Liver (tissue), 7 donors: ENCODE measurements at regions not wholly inside any gene's neighbourhood (a gene's known extent, or its start where the extent isn't known, plus 50 kb on each side); places are given as distances from the start of the nearest gene placed in this dataset.

Experiments
- DNase-seq: peaks from one replicate; pipeline ENCODE4 v3.0.0-alpha.2; 2017; ENCODE audit warnings: low spot score
- H3K27ac ChIP-seq, 2 donors: one replicate each; pipeline ENCODE4 v1.7.0; 2013; ENCODE audit warnings: inconsistent platforms in 2 of 2, low read length in 2 of 2, control low read depth in 1 of 2, low read depth in 1 of 2, mild to moderate bottlenecking in 1 of 2
- H3K27me3 ChIP-seq, 4 donors: one replicate each; pipeline versions ENCODE4 v1.6.1 to v1.7.0; 2013; ENCODE audit warnings: low read length in 3 of 4, inconsistent platforms in 1 of 4, mild to moderate bottlenecking in 1 of 4, moderate library complexity in 1 of 4; ENCODE audit not compliant: control insufficient read depth in 4 of 4, insufficient read depth in 4 of 4
- H3K36me3 ChIP-seq, 4 donors: one replicate each; pipeline versions ENCODE4 v1.6.1 to v1.7.0; 2013; ENCODE audit warnings: low read length in 3 of 4, mild to moderate bottlenecking in 3 of 4, low read depth in 1 of 4, moderate library complexity in 1 of 4; ENCODE audit not compliant: control insufficient read depth in 4 of 4, insufficient read depth in 3 of 4
- H3K4me1 ChIP-seq, 4 donors: one replicate each; pipeline versions ENCODE4 v1.6.1 to v1.7.0; 2013; ENCODE audit warnings: low read length in 3 of 4, mild to moderate bottlenecking in 3 of 4, moderate library complexity in 1 of 4; ENCODE audit not compliant: control insufficient read depth in 4 of 4, insufficient read depth in 4 of 4
- H3K4me3 ChIP-seq, 3 donors: one replicate each; pipeline versions ENCODE4 v1.6.1 to v1.7.0; 2013; ENCODE audit warnings: low read length in 3 of 3, control low read depth in 1 of 3, low read depth in 1 of 3, mild to moderate bottlenecking in 1 of 3
- H3K9ac ChIP-seq, 2 donors: one replicate each; pipeline ENCODE4 v1.7.0; 2013; ENCODE audit warnings: low read length in 2 of 2, mild to moderate bottlenecking in 2 of 2, moderate library complexity in 2 of 2, control low read depth in 1 of 2, low read depth in 1 of 2
- H3K9me3 ChIP-seq, 4 donors: one replicate each; pipeline versions ENCODE4 v1.6.1 to v1.7.0; 2013; ENCODE audit warnings: low read length in 3 of 4; ENCODE audit not compliant: control insufficient read depth in 4 of 4
- FOXA1 ChIP-seq: IDR thresholded peaks from 2 replicates; pipeline ENCODE4 v1.6.1; 2016; ENCODE audit warnings: antibody characterized with exemption
- FOXA2 ChIP-seq: IDR thresholded peaks from 2 replicates; pipeline ENCODE4 v1.6.1; 2016; ENCODE audit warnings: antibody characterized with exemption
- GABPA ChIP-seq, 2 donors: IDR thresholded peaks in 1 of 2; conservative IDR thresholded peaks in 1 of 2; 2 replicates each; pipeline ENCODE4 v1.6.1; 2016; ENCODE audit warnings: antibody characterized with exemption in 2 of 2, mild to moderate bottlenecking in 1 of 2, moderate library complexity in 1 of 2
- HNF4A ChIP-seq, 2 donors: conservative IDR thresholded peaks; 2 replicates each; pipeline ENCODE4 v1.6.1; 2016; ENCODE audit warnings: antibody characterized with exemption in 2 of 2, mild to moderate bottlenecking in 2 of 2
- HNF4G ChIP-seq: IDR thresholded peaks from 2 replicates; pipeline ENCODE4 v1.6.1; 2016; ENCODE audit warnings: antibody characterized with exemption
- NR2F2 ChIP-seq: IDR thresholded peaks from 2 replicates; pipeline ENCODE4 v1.6.1; 2016; ENCODE audit warnings: antibody characterized with exemption
- RXRA ChIP-seq, 2 donors: IDR thresholded peaks; 2 replicates each; pipeline ENCODE4 v1.6.1; 2017 to 2018; ENCODE audit warnings: antibody characterized with exemption in 2 of 2, mild to moderate bottlenecking in 1 of 2
- SP1 ChIP-seq: IDR thresholded peaks from 2 replicates; pipeline ENCODE4 v1.6.1; 2018; ENCODE audit warnings: antibody characterized with exemption, mild to moderate bottlenecking
- TAF1 ChIP-seq: conservative IDR thresholded peaks from 2 replicates; pipeline ENCODE4 v1.6.1; 2016; ENCODE audit warnings: antibody characterized with exemption, mild to moderate bottlenecking
- YY1 ChIP-seq: IDR thresholded peaks from 2 replicates; pipeline ENCODE4 v1.6.1; 2016; ENCODE audit warnings: antibody characterized with exemption, mild to moderate bottlenecking
- WGBS: extraction: QIAGEN DNeasy Blood & Tissue Kit; methylation state at CpG from one replicate; pipeline ENCODE4 v1.1.7; 2013; 5-methylcytosine and 5-hydroxymethylcytosine counted together
- TF ChIP-seq, protein P1 (sequence below): IDR thresholded peaks from 2 replicates; pipeline ENCODE4 v1.6.1; 2016; ENCODE audit warnings: antibody characterized with exemption
- TF ChIP-seq, protein P2 (sequence below): IDR thresholded peaks from 2 replicates; pipeline ENCODE4 v1.6.1; 2016; ENCODE audit warnings: antibody characterized with exemption
- TF ChIP-seq, protein P3 (sequence below): IDR thresholded peaks from 2 replicates; pipeline ENCODE4 v1.6.1; 2016; ENCODE audit warnings: antibody characterized with exemption, mild to moderate bottlenecking
- donor health status: healthy.
- donor health status: healthy.
- donor health status: healthy.
- donor health status: healthy.

DNA sequence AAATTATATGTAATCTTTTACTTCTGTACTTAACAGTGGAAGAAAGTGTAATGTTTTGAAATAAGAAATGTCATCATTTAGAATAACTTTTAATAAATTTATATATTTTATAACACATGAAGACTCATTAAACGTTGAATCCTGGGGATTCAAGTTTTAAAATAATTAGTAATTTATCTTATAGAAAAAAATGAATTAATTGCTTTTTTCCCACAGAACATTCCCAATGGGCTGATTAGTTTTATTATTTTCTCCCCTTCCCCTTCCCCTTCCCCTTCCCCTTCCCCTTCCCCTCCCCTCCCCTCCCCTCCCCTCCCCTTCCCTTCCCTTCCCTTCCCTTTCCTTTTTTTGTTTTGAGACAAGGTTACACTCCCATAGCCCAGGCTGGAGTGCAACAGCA lies 79.7 kb downstream of the MRPS30 start:
- H3K27ac ChIP-seq = no peak overlapping the region
- H3K9me3 ChIP-seq = peaks cover 0 to 4% (median 2%) of the 10 kb centered on the region in 4 donors
- H3K4me3 ChIP-seq = no peak overlapping the region
- WGBS = 56% methylated on average over 1 of the region's 1 CpG
- H3K9ac ChIP-seq = no peak overlapping the region
- no peak for DNase-seq
- no peaks in the 10 kb centered on the region for H3K36me3 ChIP-seq
- H3K27me3 ChIP-seq = no peaks in the 10 kb centered on the region
- H3K4me1 ChIP-seq = no peaks in the 10 kb centered on the region
- TF ChIP-seq NR2F2 = no peak
- TF ChIP-seq, protein P1, sequence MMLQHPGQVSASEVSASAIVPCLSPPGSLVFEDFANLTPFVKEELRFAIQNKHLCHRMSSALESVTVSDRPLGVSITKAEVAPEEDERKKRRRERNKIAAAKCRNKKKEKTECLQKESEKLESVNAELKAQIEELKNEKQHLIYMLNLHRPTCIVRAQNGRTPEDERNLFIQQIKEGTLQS = no peak
- TF ChIP-seq HNF4G = no peak
- TF ChIP-seq HNF4A (conservative IDR thresholded peaks at IDR 0.05) = no peak
- TF ChIP-seq RXRA (IDR thresholded peaks at IDR 0.05) = no peak
- TF ChIP-seq, protein P2, sequence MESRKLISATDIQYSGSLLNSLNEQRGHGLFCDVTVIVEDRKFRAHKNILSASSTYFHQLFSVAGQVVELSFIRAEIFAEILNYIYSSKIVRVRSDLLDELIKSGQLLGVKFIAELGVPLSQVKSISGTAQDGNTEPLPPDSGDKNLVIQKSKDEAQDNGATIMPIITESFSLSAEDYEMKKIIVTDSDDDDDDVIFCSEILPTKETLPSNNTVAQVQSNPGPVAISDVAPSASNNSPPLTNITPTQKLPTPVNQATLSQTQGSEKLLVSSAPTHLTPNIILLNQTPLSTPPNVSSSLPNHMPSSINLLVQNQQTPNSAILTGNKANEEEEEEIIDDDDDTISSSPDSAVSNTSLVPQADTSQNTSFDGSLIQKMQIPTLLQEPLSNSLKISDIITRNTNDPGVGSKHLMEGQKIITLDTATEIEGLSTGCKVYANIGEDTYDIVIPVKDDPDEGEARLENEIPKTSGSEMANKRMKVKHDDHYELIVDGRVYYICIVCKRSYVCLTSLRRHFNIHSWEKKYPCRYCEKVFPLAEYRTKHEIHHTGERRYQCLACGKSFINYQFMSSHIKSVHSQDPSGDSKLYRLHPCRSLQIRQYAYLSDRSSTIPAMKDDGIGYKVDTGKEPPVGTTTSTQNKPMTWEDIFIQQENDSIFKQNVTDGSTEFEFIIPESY = no peak
- no peak for TF ChIP-seq YY1
- no peak for TF ChIP-seq FOXA2

DNA sequence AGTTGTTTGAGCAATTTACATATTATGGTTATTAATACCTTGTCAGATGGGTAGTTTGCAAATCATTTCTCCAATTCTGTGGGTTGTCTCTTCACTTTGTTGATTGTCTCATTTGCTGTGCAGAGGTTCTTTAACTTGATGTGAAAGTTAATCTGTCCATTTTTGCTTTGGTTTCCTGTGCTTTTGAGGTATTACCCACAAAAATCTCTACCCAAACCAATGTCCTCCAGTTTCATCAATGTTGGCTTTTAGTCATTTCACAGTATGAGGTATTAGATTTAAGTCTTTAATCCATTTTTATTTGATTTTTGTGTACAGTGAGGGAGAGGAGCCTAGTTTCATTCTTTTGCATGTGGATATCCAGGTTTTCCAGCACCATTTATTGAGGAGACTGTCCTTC lies 82.4 kb downstream of the MRPS30 start:
- Histone ChIP-seq H3K27ac (no peak overlapping the region), H3K9ac (no peak overlapping the region), H3K9me3 (no peaks in the 10 kb centered on the region), H3K4me1 (no peaks in the 10 kb centered on the region), H3K27me3 (no peaks in the 10 kb centered on the region), H3K4me3 (no peak overlapping the region), H3K36me3 (no peaks in the 10 kb centered on the region)
- TF ChIP-seq RXRA (IDR thresholded peaks at IDR 0.05) (no peak), YY1 (no peak), NR2F2 (no peak), FOXA1 (no peak), HNF4A (conservative IDR thresholded peaks at IDR 0.05) (no peak), TAF1 (no peak), SP1 (no peak), GABPA (IDR thresholded peaks at IDR 0.05 in 1 of 2, conservative IDR thresholded peaks at IDR 0.05 in 1 of 2) (no peak)
- TF ChIP-seq, protein P1 = no peak
- TF ChIP-seq, protein P2 = no peak
- TF ChIP-seq, protein P3, sequence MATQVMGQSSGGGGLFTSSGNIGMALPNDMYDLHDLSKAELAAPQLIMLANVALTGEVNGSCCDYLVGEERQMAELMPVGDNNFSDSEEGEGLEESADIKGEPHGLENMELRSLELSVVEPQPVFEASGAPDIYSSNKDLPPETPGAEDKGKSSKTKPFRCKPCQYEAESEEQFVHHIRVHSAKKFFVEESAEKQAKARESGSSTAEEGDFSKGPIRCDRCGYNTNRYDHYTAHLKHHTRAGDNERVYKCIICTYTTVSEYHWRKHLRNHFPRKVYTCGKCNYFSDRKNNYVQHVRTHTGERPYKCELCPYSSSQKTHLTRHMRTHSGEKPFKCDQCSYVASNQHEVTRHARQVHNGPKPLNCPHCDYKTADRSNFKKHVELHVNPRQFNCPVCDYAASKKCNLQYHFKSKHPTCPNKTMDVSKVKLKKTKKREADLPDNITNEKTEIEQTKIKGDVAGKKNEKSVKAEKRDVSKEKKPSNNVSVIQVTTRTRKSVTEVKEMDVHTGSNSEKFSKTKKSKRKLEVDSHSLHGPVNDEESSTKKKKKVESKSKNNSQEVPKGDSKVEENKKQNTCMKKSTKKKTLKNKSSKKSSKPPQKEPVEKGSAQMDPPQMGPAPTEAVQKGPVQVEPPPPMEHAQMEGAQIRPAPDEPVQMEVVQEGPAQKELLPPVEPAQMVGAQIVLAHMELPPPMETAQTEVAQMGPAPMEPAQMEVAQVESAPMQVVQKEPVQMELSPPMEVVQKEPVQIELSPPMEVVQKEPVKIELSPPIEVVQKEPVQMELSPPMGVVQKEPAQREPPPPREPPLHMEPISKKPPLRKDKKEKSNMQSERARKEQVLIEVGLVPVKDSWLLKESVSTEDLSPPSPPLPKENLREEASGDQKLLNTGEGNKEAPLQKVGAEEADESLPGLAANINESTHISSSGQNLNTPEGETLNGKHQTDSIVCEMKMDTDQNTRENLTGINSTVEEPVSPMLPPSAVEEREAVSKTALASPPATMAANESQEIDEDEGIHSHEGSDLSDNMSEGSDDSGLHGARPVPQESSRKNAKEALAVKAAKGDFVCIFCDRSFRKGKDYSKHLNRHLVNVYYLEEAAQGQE = no peak
- DNase-seq = no peak
